Right renal cortex interstitium (tissue), 3 donors: ENCODE measurements at regions not wholly inside any gene's neighbourhood (a gene's known extent, or its start where the extent isn't known, plus 50 kb on each side); places are given as distances from the start of the nearest gene placed in this dataset.
"Not testable (repeated sequence)": the region's sequence is repeated elsewhere in the genome, so short reads cannot be mapped to it uniquely, and the experiment has no call there.

Experiments
- DNase-seq, 3 donors: peaks; one replicate each; pipeline ENCODE4 v3.0.0-alpha.2; 2013; ENCODE audit warnings: low read depth in 3 of 3, low spot score in 2 of 3

- no peak for DNase-seq
These were observed 171.5 kb upstream of the PTBP2 start for GRCh38 chr1:96550061-96550460.

- no peak for DNase-seq
These were observed 169.1 kb upstream of the PTBP2 start for GRCh38 chr1:96552451-96552850.

GRCh38 chr1:96553811-96554210 lies 167.8 kb upstream of the PTBP2 start:
- no peak for DNase-seq

GRCh38 chr1:96554364-96554763 lies 167.2 kb upstream of the PTBP2 start:
- DNase-seq = no peak

GRCh38 chr1:96557336-96557735 lies 164.2 kb upstream of the PTBP2 start:
- DNase-seq = no peak

GRCh38 chr1:96558635-96559034 lies 162.9 kb upstream of the PTBP2 start:
- no peak for DNase-seq

- DNase-seq = no peak
These were observed 162.4 kb upstream of the PTBP2 start for GRCh38 chr1:96559181-96559580.

- no peak for DNase-seq
These were observed 161.6 kb upstream of the PTBP2 start for GRCh38 chr1:96559707-96560596.

- no peak for DNase-seq
These were observed 159.5 kb upstream of the PTBP2 start for GRCh38 chr1:96562094-96562493.

- DNase-seq = not testable (repeated sequence)
These were observed 157.2 kb upstream of the PTBP2 start for GRCh38 chr1:96564401-96564800.

GRCh38 chr1:96565546-96565945 lies 156.0 kb upstream of the PTBP2 start:
- DNase-seq = no peak

- no peak for DNase-seq
These were observed 152.9 kb upstream of the PTBP2 start for GRCh38 chr1:96568639-96569038.

GRCh38 chr1:96569288-96569687 lies 152.3 kb upstream of the PTBP2 start:
- DNase-seq = no peak

GRCh38 chr1:96579636-96580035 lies 141.9 kb upstream of the PTBP2 start:
- DNase-seq = no peak

GRCh38 chr1:96580920-96581319 lies 140.7 kb upstream of the PTBP2 start:
- DNase-seq = no peak

GRCh38 chr1:96581772-96582171 lies 139.8 kb upstream of the PTBP2 start:
- no peak for DNase-seq

GRCh38 chr1:96583903-96584302 lies 137.7 kb upstream of the PTBP2 start:
- DNase-seq = no peak

GRCh38 chr1:96587222-96587621 lies 134.4 kb upstream of the PTBP2 start:
- no peak for DNase-seq

- no peak for DNase-seq
These were observed 133.1 kb upstream of the PTBP2 start for GRCh38 chr1:96588416-96588995.

GRCh38 chr1:96595530-96595929 lies 126.1 kb upstream of the PTBP2 start:
- not testable (repeated sequence) for DNase-seq

- no peak for DNase-seq
These were observed 125.2 kb upstream of the PTBP2 start for GRCh38 chr1:96596226-96596922.

GRCh38 chr1:96597218-96597617 lies 124.4 kb upstream of the PTBP2 start:
- no peak for DNase-seq
